Neural cell (in vitro differentiated cells): ENCODE measurements at regions not wholly inside any gene's neighbourhood (a gene's known extent, or its start where the extent isn't known, plus 50 kb on each side); places are given as distances from the start of the nearest gene placed in this dataset.

Experiments used
- CTCF ChIP-seq: fragments of 450-650 bp; IDR thresholded peaks from 2 replicates; pipeline ENCODE4 v1.5.1; 2014; ENCODE audit warnings: antibody characterized with exemption, mild to moderate bottlenecking, moderate library complexity; ENCODE audit not compliant: poor library complexity, severe bottlenecking
- EZH2 ChIP-seq: fragments of 200-600, 300-800 bp; shearing (Covaris generic), sonication (generic); IDR thresholded peaks from 2 replicates; pipeline ENCODE4 v1.6.1; 2014; ENCODE audit warnings: antibody characterized with exemption, low read length, borderline replicate concordance, mild to moderate bottlenecking; ENCODE audit not compliant: insufficient read depth, poor library complexity, severe bottlenecking
- MXI1 ChIP-seq: fragments of 450-650 bp; conservative IDR thresholded peaks from 2 replicates; pipeline ENCODE4 v1.6.1; 2014; ENCODE audit warnings: antibody characterized with exemption, mild to moderate bottlenecking; ENCODE audit not compliant: poor library complexity, severe bottlenecking
- RAD21 ChIP-seq: fragments of 450-650 bp; conservative IDR thresholded peaks from 2 replicates; pipeline ENCODE4 v1.6.1; 2014; ENCODE audit warnings: antibody characterized with exemption, mild to moderate bottlenecking, moderate library complexity
- SMC3 ChIP-seq: fragments of 450-650 bp; conservative IDR thresholded peaks from 2 replicates; pipeline ENCODE4 v1.6.1; 2014; ENCODE audit warnings: antibody characterized with exemption, mild to moderate bottlenecking, moderate library complexity; ENCODE audit not compliant: poor library complexity
- TAF1 ChIP-seq: IDR thresholded peaks from 2 replicates; pipeline ENCODE4 v1.6.1; 2012; ENCODE audit warnings: low read depth

GRCh38 chrX:107526141-107526540, 76.7 kb downstream of the FRMPD3 start:
- TF ChIP-seq SMC3 (no peak), CTCF (no peak), RAD21 (no peak), EZH2 (no peak), MXI1 (no peak), TAF1 (no peak)
